Upper lobe of left lung (tissue), 6 donors: ENCODE measurements at regions not wholly inside any gene's neighbourhood (a gene's known extent, or its start where the extent isn't known, plus 50 kb on each side); places are given as distances from the start of the nearest gene placed in this dataset.

Source experiments
- ATAC-seq, 2 donors: fragments of 200-7000 bp; cut with Tn5 transposase; one replicate each; pipeline ENCODE4 v1.9.1; 2022; ENCODE audit warnings: mild to moderate bottlenecking in 2 of 2, moderate library complexity in 2 of 2; ENCODE audit not compliant: low FRiP score in 2 of 2
- DNase-seq, 2 donors: peaks; one replicate each; pipeline ENCODE4 v3.0.0-alpha.2; 2019 to 2020
- H3K27ac ChIP-seq, 4 donors: fragments of 200-600 bp; sonication (generic); one replicate each; pipeline ENCODE4 v1.5.1; 2016 to 2019
- H3K27me3 ChIP-seq, 4 donors: fragments of 200-600 bp; sonication (generic); one replicate each; pipeline ENCODE4 v1.5.1; 2017 to 2019
- H3K36me3 ChIP-seq, 4 donors: fragments of 200-600 bp; sonication (generic); one replicate each; pipeline ENCODE4 v1.5.1; 2016 to 2019
- H3K4me1 ChIP-seq, 4 donors: fragments of 200-600 bp; sonication (generic); one replicate each; pipeline ENCODE4 v1.5.1; 2018 to 2019
- H3K4me3 ChIP-seq, 4 donors: fragments of 200-600 bp; sonication (generic); one replicate each; pipeline ENCODE4 v1.5.1; 2017 to 2019; ENCODE audit warnings: mild to moderate bottlenecking in 2 of 4, moderate library complexity in 1 of 4
- H3K9me3 ChIP-seq, 4 donors: fragments of 200-600 bp; sonication (generic); one replicate each; pipeline ENCODE4 v1.5.1; 2018 to 2019
- CTCF ChIP-seq, 6 experiments: fragments of 450-650 bp in 4 of 6; fragments of 200-600 bp in 2 of 6; sonication (generic) in 2 of 6; IDR thresholded peaks; one replicate each; pipeline ENCODE4 v1.5.1; 2016 to 2019; ENCODE audit warnings: antibody characterized with exemption in 6 of 6
- EP300 ChIP-seq, 4 donors: sonication (generic); formaldehyde crosslinking; IDR thresholded peaks; one replicate each; pipeline ENCODE4 v1.5.1; 2017; ENCODE audit warnings: antibody characterized with exemption in 4 of 4, control low read depth in 2 of 4
- POLR2A ChIP-seq, 4 donors: fragments of 450-650 bp; IDR thresholded peaks; one replicate each; pipeline ENCODE4 v1.5.1; 2016 to 2017; ENCODE audit warnings: antibody characterized with exemption in 4 of 4, mild to moderate bottlenecking in 2 of 4
- POLR2AphosphoS5 ChIP-seq, 2 donors: sonication (generic); formaldehyde crosslinking; IDR thresholded peaks; one replicate each; pipeline ENCODE4 v1.5.1; 2017; ENCODE audit warnings: antibody characterized with exemption in 2 of 2
- WGBS, 2 donors: methylation state at CpG; one replicate each; pipeline ENCODE4 v1.1.5; 2017 to 2018; 5-methylcytosine and 5-hydroxymethylcytosine counted together
- donor health status: DM: no; HTN: no; CAD: no; lungs with moderate emphysema.
- donor health status: DM: no; HTN: yes; CAD: no; lungs with severe emphysema.

GRCh38 chr4:111797455-111798163 is 347.6 kb upstream of the FAM241A start:
- Histone ChIP-seq H3K36me3 (no peaks in the 10 kb centered on the region), H3K4me1 (no peaks in the 10 kb centered on the region), H3K27ac (no peak overlapping the region), H3K4me3 (no peak overlapping the region), H3K9me3 (no peaks in the 10 kb centered on the region), H3K27me3 (no peaks in the 10 kb centered on the region)
- 69 to 82% methylated on average over 5 of the region's 5 CpGs for WGBS, 2 donors
- DNase-seq (no peak), ATAC-seq (no peak)
- TF ChIP-seq EP300 (IDR thresholded peaks at IDR 0.05) (no peak), POLR2AphosphoS5 (IDR thresholded peaks at IDR 0.05) (no peak), CTCF (IDR thresholded peaks at IDR 0.05) (no peak), POLR2A (IDR thresholded peaks at IDR 0.05) (no peak)

- Histone ChIP-seq H3K9me3 (no peaks in the 10 kb centered on the region), H3K27me3 (no peaks in the 10 kb centered on the region)
- 76 to 86% methylated on average over 2 of the region's 2 CpGs for WGBS, 2 donors
Observed at GRCh38 chr4:111798840-111799239, 346.4 kb upstream of the FAM241A start.

GRCh38 chr4:111800551-111800950 is 344.7 kb upstream of the FAM241A start:
- 97% methylated on average over 2 of the region's 2 CpGs for WGBS, 2 donors

More at GRCh38 chr4:111798840-111799239, 346.4 kb upstream of the FAM241A start:
- H3K4me3 ChIP-seq: no peak overlapping the region
- no peaks in the 10 kb centered on the region for H3K4me1 ChIP-seq
- ATAC-seq (no peak), DNase-seq (no peak)
- no peak overlapping the region for H3K27ac ChIP-seq
- TF ChIP-seq EP300 (IDR thresholded peaks at IDR 0.05) (no peak), POLR2A (IDR thresholded peaks at IDR 0.05) (no peak), POLR2AphosphoS5 (IDR thresholded peaks at IDR 0.05) (no peak), CTCF (IDR thresholded peaks at IDR 0.05) (no peak)
- no peaks in the 10 kb centered on the region for H3K36me3 ChIP-seq

GRCh38 chr4:111802191-111802590 is 343.1 kb upstream of the FAM241A start:
- Histone ChIP-seq H3K4me1 (no peaks in the 10 kb centered on the region), H3K27ac (no peak overlapping the region), H3K9me3 (no peaks in the 10 kb centered on the region), H3K36me3 (no peaks in the 10 kb centered on the region), H3K27me3 (no peaks in the 10 kb centered on the region), H3K4me3 (no peak overlapping the region)
- no peak for TF ChIP-seq EP300 (IDR thresholded peaks at IDR 0.05)
- no peak for TF ChIP-seq POLR2A (IDR thresholded peaks at IDR 0.05)
- TF ChIP-seq POLR2AphosphoS5 (IDR thresholded peaks at IDR 0.05): no peak
- TF ChIP-seq CTCF (IDR thresholded peaks at IDR 0.05): no peak
- WGBS, 2 donors: 56 to 65% methylated on average over 3 of the region's 3 CpGs
- DNase-seq: no peak
- ATAC-seq: no peak

More at GRCh38 chr4:111800551-111800950, 344.7 kb upstream of the FAM241A start:
- no peaks in the 10 kb centered on the region for H3K27me3 ChIP-seq
- no peak overlapping the region for H3K27ac ChIP-seq
- H3K4me3 ChIP-seq: no peak overlapping the region
- ATAC-seq (no peak), DNase-seq (no peak)
- no peaks in the 10 kb centered on the region for H3K4me1 ChIP-seq
- TF ChIP-seq POLR2A (IDR thresholded peaks at IDR 0.05) (no peak), EP300 (IDR thresholded peaks at IDR 0.05) (no peak), CTCF (IDR thresholded peaks at IDR 0.05) (no peak), POLR2AphosphoS5 (IDR thresholded peaks at IDR 0.05) (no peak)
- H3K9me3 ChIP-seq: no peaks in the 10 kb centered on the region
- H3K36me3 ChIP-seq: no peaks in the 10 kb centered on the region

- no peak for ATAC-seq
- TF ChIP-seq POLR2A (IDR thresholded peaks at IDR 0.05) (no peak), EP300 (IDR thresholded peaks at IDR 0.05) (no peak), CTCF (IDR thresholded peaks at IDR 0.05) (no peak), POLR2AphosphoS5 (IDR thresholded peaks at IDR 0.05) (no peak)
- 57 to 76% methylated on average over 5 of the region's 5 CpGs for WGBS, 2 donors
Observed at GRCh38 chr4:111806331-111806730, 338.9 kb upstream of the FAM241A start.

More at GRCh38 chr4:111806331-111806730, 338.9 kb upstream of the FAM241A start:
- H3K36me3 ChIP-seq: no peaks in the 10 kb centered on the region
- H3K27ac ChIP-seq: no peak overlapping the region
- H3K9me3 ChIP-seq: no peaks in the 10 kb centered on the region
- no peaks in the 10 kb centered on the region for H3K4me1 ChIP-seq
- DNase-seq: no peak
- no peaks in the 10 kb centered on the region for H3K27me3 ChIP-seq
- no peak overlapping the region for H3K4me3 ChIP-seq
